Common myeloid progenitor, CD34-positive (primary cell): ENCODE measurements at regions not wholly inside any gene's neighbourhood (a gene's known extent, or its start where the extent isn't known, plus 50 kb on each side); places are given as distances from the start of the nearest gene placed in this dataset.

ENCODE experiments used
- CTCF ChIA-PET: fragments of 350-600 bp; sonication (Branson Sonifier 250); formaldehyde crosslinking; loops from one replicate; lab custom pipeline; 2021; ENCODE audit warnings: antibody characterized with exemption; lab: Charles Lee
- POLR2A ChIA-PET: fragments of 350-600 bp; sonication (Branson Sonifier 250); formaldehyde crosslinking; loops from one replicate; lab custom pipeline; 2021; ENCODE audit warnings: antibody characterized with exemption; lab: Charles Lee
- DNase-seq, 3 donors: peaks; one replicate each; pipeline versions ENCODE4 v3.0.0 to v3.0.0-alpha.2; 2013
- H3K27ac ChIP-seq, 2 experiments: 1 replicate in 1 of 2; 2 replicates in 1 of 2; pipeline ENCODE4 v1.7.0; 2013; ENCODE audit warnings: inconsistent platforms in 2 of 2, low read length in 2 of 2, mild to moderate bottlenecking in 2 of 2, low read depth in 1 of 2, moderate library complexity in 1 of 2; ENCODE audit not compliant: severe bottlenecking in 2 of 2, insufficient read depth in 1 of 2, poor library complexity in 1 of 2
- H3K27me3 ChIP-seq, 5 experiments: replicated peaks in 2 of 5; 1 replicate in 3 of 5; 2 replicates in 2 of 5; pipeline versions ENCODE4 v1.6.1 to v1.7.0; 2013; ENCODE audit warnings: low read length in 4 of 5, mild to moderate bottlenecking in 2 of 5, moderate library complexity in 2 of 5, inconsistent platforms in 1 of 5; ENCODE audit not compliant: insufficient read depth in 5 of 5, control insufficient read depth in 4 of 5
- H3K36me3 ChIP-seq, 4 experiments: 1 replicate in 2 of 4; 2 replicates in 2 of 4; pipeline versions ENCODE4 v1.6.1 to v1.7.0; 2013; ENCODE audit warnings: low read length in 3 of 4, control low read depth in 1 of 4, mild to moderate bottlenecking in 1 of 4; ENCODE audit not compliant: control insufficient read depth in 4 of 4, insufficient read depth in 4 of 4
- H3K4me1 ChIP-seq, 4 experiments: 1 replicate in 3 of 4; 2 replicates in 1 of 4; pipeline versions ENCODE4 v1.6.1 to v1.7.1; 2013; ENCODE audit warnings: low read length in 3 of 4, mild to moderate bottlenecking in 3 of 4, control low read depth in 1 of 4, inconsistent platforms in 1 of 4, moderate library complexity in 1 of 4; ENCODE audit not compliant: control insufficient read depth in 4 of 4, insufficient read depth in 4 of 4; ENCODE audit errors: control extremely low read depth in 1 of 4
- H3K4me3 ChIP-seq, 7 experiments: 1 replicate in 4 of 7; 2 replicates in 3 of 7; pipeline versions ENCODE4 v1.5.1 to v1.7.0; 2013; ENCODE audit warnings: mild to moderate bottlenecking in 7 of 7, low read length in 6 of 7, moderate library complexity in 6 of 7, inconsistent platforms in 2 of 7, low read depth in 2 of 7, control low read depth in 1 of 7; ENCODE audit not compliant: insufficient read depth in 4 of 7, control insufficient read depth in 1 of 7; ENCODE audit errors: extremely low read depth in 1 of 7
- H3K9me3 ChIP-seq, 5 experiments: 1 replicate in 4 of 5; 2 replicates in 1 of 5; pipeline versions ENCODE4 v1.6.1 to v1.7.1; 2013; ENCODE audit warnings: low read length in 4 of 5, mild to moderate bottlenecking in 2 of 5, inconsistent platforms in 1 of 5, low read depth in 1 of 5, moderate library complexity in 1 of 5; ENCODE audit not compliant: control insufficient read depth in 4 of 5, insufficient read depth in 2 of 5; ENCODE audit errors: control extremely low read depth in 1 of 5
- WGBS: methylation state at CpG from one replicate; pipeline ENCODE4 v1.1.5; 2013; ENCODE audit not compliant: insufficient coverage; 5-methylcytosine and 5-hydroxymethylcytosine counted together

DNA sequence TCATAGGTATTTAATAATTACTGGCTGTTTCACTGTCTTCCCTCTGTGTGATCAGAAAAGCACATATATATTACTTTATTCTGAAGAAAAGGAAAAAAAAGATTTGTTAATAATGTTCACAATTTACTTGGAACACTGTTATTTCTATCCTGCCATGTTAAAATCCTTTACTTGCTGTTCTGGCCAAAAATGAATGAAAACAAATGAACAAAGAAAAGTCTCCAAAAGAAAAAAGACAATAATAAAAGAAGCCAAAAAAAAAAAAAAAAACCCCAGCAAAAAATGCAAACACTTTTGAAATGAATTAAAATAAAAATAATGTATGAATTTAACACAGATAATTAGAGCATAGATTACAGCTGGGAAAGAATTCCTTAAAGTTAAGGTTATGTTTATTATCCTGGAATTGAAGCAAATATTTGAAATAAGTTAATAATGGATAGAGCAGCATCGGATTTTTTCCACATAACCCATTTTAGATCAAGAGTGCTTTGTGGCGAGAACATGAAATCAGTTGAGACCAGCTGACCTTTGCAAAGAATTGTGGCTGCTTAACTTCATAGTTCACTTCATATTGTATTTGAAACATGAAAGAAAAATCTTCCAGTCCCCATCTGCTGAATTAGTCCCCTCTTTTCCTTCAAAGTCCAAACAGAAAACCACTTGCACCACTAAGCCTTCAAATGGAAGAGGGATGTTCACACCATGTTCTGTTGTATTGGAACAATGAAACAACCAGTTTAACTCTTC, 444.8 kb downstream of the ADAMTS20 start:
- H3K27ac ChIP-seq = no peak overlapping the region
- H3K4me3 ChIP-seq = no peak overlapping the region
- POLR2A ChIA-PET = no interaction called here
- H3K27me3 ChIP-seq = no peaks in the 10 kb centered on the region
- no peak for DNase-seq
- CTCF ChIA-PET = no interaction called here
- peaks cover 0 to 12% (median 0%) of the 10 kb centered on the region in 4 experiments for H3K4me1 ChIP-seq
- H3K36me3 ChIP-seq = no peaks in the 10 kb centered on the region
- WGBS = 100% methylated on average over 1 of the region's 2 CpGs
- H3K9me3 ChIP-seq = no peaks in the 10 kb centered on the region

DNA sequence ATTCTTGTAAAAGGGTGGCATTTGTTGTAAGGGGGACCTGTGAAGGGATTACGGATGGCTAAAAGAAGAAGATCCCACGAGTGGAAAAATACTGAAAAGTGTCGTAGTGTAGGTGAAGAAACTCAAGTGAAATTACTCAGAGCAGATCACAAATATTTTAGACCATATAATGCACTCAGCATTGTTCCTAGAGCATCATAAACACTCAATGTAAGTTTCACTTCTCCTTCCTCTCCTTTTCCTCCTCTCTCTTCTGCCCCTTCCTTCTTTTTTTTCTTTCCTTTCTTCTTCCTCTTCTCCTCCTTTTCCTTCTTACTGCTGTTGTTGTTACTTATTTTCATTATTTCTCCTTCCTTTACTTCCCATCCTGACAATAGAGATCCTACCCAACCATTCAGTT, 445.6 kb downstream of the ADAMTS20 start:
- no peak for DNase-seq
- Histone ChIP-seq H3K9me3 (no peaks in the 10 kb centered on the region), H3K27me3 (no peaks in the 10 kb centered on the region), H3K36me3 (no peaks in the 10 kb centered on the region), H3K4me3 (no peak overlapping the region), H3K27ac (no peak overlapping the region), H3K4me1 (peaks cover 0 to 13% (median 0%) of the 10 kb centered on the region in 4 experiments)
- ChIA-PET POLR2A (no interaction called here), CTCF (no interaction called here)
- 80% methylated on average over 1 of the region's 3 CpGs for WGBS

DNA sequence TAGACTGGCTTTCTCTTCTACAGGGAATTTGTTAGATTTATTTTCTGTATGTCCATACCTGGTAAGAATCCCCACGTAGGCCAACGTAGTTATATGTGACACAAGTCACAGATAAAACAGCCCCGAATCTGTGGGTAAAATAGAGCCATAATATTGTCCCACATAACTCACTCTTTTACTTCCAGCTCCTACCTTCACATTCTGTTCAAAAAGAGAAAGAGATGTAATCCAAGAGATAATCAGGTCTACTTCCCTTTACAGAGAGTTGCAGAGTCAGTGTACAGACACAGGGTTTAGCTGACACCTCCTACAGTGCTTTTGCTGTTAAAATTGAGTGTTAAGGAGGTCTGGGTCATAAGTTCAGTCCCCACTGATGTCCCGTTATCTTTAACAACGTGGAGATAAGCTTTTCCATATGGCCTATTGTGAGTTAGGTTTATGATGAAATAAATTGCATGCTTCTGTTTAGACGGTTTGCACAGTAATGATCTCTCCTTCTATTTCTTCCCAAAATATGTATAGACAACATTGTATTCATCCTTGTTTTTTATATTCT, 446.5 kb downstream of the ADAMTS20 start:
- no peak overlapping the region for H3K27ac ChIP-seq
- no peaks in the 10 kb centered on the region for H3K36me3 ChIP-seq
- no peaks in the 10 kb centered on the region for H3K27me3 ChIP-seq
- no peaks in the 10 kb centered on the region for H3K9me3 ChIP-seq
- no peak overlapping the region for H3K4me3 ChIP-seq
- CTCF ChIA-PET = interaction anchor here (1.5 kb wide), 1 partner anchor 8 kb away, joined by 3 read pairs; no protein-coding TSS in a partner anchor
- POLR2A ChIA-PET = no interaction called here
- peak in 2 of 3 donors; percentile 18 to 31 for DNase-seq
- peaks cover 0 to 13% (median 0%) of the 10 kb centered on the region in 4 experiments for H3K4me1 ChIP-seq
- WGBS = 90% methylated on average over 2 of the region's 6 CpGs

DNA sequence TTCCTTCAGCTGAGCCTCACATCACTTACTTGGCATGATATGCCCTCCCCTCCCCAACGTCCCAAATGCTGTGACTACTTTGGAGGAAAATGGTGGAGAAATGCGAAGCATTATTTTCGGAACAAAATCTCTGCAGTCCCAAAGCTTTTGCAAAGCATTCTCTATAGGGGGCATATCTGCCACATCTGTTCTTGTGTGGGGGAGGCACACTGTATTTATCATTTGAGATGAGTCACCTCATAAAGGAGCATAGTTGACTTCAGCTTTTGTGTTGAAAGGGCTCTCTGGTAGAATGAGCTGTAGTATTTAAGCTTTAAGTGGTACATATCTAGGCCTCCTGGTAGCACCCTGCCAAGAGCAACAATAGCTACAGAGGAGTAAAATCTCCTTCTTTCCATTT, 447.5 kb downstream of the ADAMTS20 start:
- ChIA-PET CTCF (interaction anchor here (1.5 kb wide), 1 partner anchor 9 kb away, joined by 3 read pairs; no protein-coding TSS in a partner anchor), POLR2A (no interaction called here)
- H3K27ac ChIP-seq = no peak overlapping the region
- WGBS = 95% methylated on average over 3 of the region's 3 CpGs
- peak in 1 of 3 donors; percentile 2 for DNase-seq
- H3K4me3 ChIP-seq = no peak overlapping the region
- H3K9me3 ChIP-seq = no peaks in the 10 kb centered on the region
- no peaks in the 10 kb centered on the region for H3K36me3 ChIP-seq
- H3K4me1 ChIP-seq = peaks cover 0 to 13% (median 0%) of the 10 kb centered on the region in 4 experiments
- H3K27me3 ChIP-seq = no peaks in the 10 kb centered on the region

DNA sequence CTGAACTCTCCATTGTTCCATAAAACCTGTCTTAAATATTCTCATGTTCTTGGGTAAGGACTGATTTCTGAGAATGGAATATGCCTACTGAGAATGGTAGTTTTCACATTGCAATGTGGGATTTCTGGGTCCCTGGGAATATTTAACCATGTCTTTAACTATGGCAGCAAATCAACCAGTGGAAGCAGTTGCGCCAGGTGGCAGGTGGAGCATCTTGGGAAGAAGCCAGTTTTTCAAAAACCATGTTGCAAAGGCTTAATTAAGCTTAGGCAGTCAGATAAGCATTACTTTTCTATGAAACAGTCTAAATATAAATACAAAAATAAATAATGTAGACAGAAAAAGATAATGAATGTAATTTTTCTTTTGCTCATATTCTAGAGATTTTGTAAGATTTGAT, 448.1 kb downstream of the ADAMTS20 start:
- Histone ChIP-seq H3K27me3 (no peaks in the 10 kb centered on the region), H3K36me3 (no peaks in the 10 kb centered on the region), H3K9me3 (no peaks in the 10 kb centered on the region), H3K4me1 (peaks cover 0 to 13% (median 0%) of the 10 kb centered on the region in 4 experiments), H3K27ac (no peak overlapping the region), H3K4me3 (no peak overlapping the region)
- POLR2A ChIA-PET = no interaction called here
- no CpG with 5 or more reads among the region's 1 CpG for WGBS
- no peak for DNase-seq
- CTCF ChIA-PET = interaction anchor here (1.5 kb wide), 1 partner anchor 10 kb away, joined by 3 read pairs; no protein-coding TSS in a partner anchor

DNA sequence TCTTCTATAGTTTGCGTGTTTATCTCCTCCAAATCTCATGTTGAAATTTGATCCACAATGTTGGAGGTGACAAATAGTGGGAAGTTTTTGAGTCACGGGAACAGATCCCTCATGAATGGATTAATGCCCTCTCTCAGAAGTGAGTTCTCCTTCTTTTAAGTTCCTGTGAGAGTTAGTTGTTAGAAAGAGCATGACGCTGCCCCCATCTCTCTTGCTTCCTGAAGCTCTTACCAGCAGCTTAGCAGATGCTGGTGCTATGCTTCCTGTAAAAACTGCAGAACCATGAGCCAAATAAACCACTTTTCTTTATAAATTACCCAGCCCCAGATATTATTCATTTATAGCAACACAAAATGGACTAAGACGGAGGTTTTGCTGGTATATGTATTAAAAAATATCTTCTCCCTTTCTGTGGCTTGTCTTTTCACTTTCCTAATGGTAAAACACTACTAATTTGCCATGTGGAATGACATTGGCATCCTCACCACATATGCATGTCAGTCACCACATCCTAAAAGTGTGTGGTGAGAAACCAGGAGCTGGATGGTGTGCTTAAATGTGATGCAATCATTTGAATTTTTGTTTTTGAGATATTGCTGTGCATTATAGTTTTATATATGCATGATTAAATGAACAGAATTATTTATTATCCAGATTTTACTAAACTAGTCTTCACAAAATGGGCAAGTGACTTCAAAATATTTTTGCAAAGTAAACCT, 449.3 kb downstream of the ADAMTS20 start:
- CTCF ChIA-PET = no interaction called here
- 38% methylated on average over 2 of the region's 4 CpGs for WGBS
- Histone ChIP-seq H3K27ac (no peak overlapping the region), H3K4me3 (no peak overlapping the region), H3K9me3 (no peaks in the 10 kb centered on the region), H3K4me1 (peaks cover 0 to 13% (median 0%) of the 10 kb centered on the region in 4 experiments), H3K27me3 (no peaks in the 10 kb centered on the region), H3K36me3 (no peaks in the 10 kb centered on the region)
- POLR2A ChIA-PET = no interaction called here
- DNase-seq = peak in 2 of 3 donors; percentile 76 to 83

DNA sequence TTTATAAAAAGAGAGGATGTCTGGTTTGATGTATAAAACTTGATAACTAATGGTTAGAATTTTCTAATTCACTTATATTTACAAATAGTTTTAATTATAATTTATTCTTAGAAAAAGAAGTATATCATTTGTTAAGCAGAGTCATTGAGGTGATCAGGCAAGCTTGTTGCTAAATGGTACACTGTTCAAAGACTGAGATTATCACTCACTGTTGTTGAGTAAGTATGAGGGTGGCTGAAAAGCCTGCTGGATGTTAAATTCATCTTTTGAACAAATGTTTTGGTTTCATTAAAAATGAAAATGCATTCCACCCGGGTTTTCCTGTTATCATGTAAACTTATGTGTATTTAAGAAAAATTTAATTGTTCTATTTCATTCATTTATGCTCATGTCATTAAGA, 451.8 kb downstream of the ADAMTS20 start:
- CTCF ChIA-PET = no interaction called here
- no peaks in the 10 kb centered on the region for H3K36me3 ChIP-seq
- no peak for DNase-seq
- no peaks in the 10 kb centered on the region for H3K9me3 ChIP-seq
- H3K4me3 ChIP-seq = no peak overlapping the region
- H3K4me1 ChIP-seq = peaks cover 0 to 11% (median 0%) of the 10 kb centered on the region in 4 experiments
- WGBS = no CpG with 5 or more reads among the region's 1 CpG
- H3K27ac ChIP-seq = no peak overlapping the region
- H3K27me3 ChIP-seq = no peaks in the 10 kb centered on the region
- POLR2A ChIA-PET = no interaction called here
